ENCODE measurements at regions not wholly inside any gene's neighbourhood (a gene's known extent, or its start where the extent isn't known, plus 50 kb on each side); places are given as distances from the start of the nearest gene placed in this dataset.

- DNase-seq (ENCODE audit: low read depth): no peak
Observed at GRCh38 chr9:80644044-80644443, 1045.3 kb downstream of the TLE1 start.

DNA sequence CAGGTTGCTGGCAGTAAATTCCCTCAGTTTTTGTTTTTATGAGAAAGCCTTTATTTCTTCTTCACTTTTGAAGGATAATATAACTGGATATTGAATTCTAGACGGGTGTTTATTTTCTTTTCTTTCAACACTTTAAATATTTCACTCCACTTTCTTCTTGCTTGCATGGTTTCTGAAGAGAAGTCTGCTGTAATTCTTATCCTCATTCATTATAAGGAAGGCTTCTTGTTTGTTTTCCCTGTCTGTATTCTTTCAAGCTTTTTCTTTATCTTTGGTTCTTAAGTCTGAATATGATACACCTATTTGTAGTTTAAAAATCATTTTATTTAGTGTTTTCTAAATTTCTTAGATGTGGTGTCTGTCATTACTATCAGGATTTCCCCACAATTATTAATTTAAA is 1054.3 kb downstream of the TLE1 start:
- no peak for DNase-seq (ENCODE audit: low read depth)

- DNase-seq (ENCODE audit: low read depth): no peak
Observed at GRCh38 chr9:80632041-80632440, 1057.3 kb downstream of the TLE1 start.

DNA sequence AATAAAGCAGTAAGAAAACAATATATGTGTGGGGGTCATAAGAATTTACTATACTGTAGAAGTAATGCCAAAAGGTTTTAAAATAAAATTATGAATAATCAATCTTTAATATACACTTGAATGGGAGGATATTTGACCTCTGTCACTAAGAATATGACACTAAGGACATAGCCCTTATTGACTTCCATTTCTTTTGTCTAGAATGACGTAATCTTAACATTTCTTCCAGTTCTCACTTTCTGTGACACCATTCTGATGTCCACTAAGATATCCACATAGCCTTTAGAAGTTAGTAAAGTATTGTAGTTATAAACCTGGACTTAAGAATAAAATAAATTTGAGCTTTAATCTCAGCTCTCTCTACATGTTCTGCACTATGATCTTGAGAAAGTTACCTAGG is 1050.7 kb downstream of the TLE4 start:
- DNase-seq (ENCODE audit: low read depth): no peak

DNA sequence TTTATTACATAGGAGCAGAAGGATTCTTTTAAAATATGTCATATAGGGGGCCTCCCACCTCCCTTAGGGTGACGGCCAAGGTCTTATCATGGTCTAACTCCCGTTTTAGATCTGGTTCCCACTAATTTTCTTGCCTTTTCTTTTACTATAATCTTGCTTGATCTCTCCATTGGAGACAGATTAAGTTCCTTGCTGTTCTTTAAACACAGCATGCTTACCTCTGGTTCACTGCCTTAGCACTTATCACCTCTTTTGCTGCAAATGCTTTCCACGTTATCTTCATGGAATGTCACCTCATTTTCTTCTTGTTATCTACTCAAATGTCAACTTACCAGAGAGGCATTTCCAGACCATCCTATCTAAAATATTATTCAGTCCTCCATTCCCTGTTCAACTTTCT is 1047.6 kb downstream of the TLE4 start:
- no peak for DNase-seq (ENCODE audit: low read depth)

- no peak for DNase-seq (ENCODE audit: low read depth)
Observed at GRCh38 chr9:80615964-80616363, 1044.2 kb downstream of the TLE4 start.

GRCh38 chr9:80605793-80606192 is 1034.0 kb downstream of the TLE4 start:
- no peak for DNase-seq (ENCODE audit: low read depth)

- no peak for DNase-seq (ENCODE audit: low read depth)
Observed at GRCh38 chr9:80605129-80605528, 1033.4 kb downstream of the TLE4 start.

GRCh38 chr9:80602291-80602690 is 1030.5 kb downstream of the TLE4 start:
- no peak for DNase-seq (ENCODE audit: low read depth)

DNA sequence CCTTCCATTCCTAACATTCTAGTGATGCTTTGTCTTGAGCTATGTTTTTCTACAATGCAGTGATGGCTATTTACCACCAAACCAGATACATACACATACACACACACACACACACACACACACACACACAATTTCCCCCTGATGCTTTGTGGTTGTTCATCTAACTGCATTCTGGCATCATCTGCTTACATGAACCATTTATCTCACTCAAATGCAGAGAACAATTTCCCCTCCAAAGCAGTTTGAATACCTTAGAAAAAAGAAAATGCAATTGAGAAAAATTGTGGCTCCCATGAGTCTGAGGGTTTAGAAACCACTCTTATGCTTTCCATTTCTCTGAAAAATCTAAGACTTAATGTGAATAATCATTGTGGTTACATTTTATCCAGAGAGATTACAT is 1024.8 kb downstream of the TLE4 start:
- no peak for DNase-seq (ENCODE audit: low read depth)

DNA sequence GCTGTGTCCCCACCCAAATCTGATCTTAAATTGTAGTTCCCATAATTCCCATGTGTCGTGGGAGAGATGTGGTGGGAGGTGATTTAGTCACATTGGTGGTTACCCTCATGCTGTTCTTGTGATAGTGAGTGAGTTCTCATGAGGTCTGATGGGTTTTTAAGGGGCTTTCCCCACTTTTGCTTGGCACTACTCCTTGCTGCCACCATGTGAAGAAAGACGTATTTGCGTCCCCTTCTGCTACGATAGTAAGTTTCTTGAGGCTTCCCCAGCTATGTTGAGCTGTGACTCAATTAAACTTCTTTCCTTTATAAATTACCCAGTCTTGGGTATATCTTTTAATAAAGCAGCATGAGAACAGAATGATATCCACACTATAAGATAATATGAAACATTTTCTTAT is 1023.4 kb downstream of the TLE4 start:
- no peak for DNase-seq (ENCODE audit: low read depth)

DNA sequence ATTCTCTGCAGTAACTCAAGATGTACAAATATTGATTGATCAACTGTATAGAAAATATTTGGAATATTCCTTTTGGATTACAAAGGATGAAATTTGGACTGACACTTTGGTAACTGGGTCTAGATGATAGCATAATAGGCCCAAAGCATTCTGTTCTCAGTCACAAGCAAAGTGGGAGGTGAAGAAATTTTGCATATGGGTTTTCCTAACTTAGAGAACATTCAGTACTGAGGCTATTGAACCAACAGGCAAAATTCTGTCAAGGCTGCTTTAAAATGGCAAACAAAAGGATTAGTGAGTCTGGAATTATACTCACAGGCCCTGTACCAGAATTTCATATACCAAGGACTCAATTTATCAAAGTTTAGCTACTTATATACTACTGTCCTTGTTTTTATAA is 1020.6 kb downstream of the TLE4 start:
- no peak for DNase-seq (ENCODE audit: low read depth)

DNA sequence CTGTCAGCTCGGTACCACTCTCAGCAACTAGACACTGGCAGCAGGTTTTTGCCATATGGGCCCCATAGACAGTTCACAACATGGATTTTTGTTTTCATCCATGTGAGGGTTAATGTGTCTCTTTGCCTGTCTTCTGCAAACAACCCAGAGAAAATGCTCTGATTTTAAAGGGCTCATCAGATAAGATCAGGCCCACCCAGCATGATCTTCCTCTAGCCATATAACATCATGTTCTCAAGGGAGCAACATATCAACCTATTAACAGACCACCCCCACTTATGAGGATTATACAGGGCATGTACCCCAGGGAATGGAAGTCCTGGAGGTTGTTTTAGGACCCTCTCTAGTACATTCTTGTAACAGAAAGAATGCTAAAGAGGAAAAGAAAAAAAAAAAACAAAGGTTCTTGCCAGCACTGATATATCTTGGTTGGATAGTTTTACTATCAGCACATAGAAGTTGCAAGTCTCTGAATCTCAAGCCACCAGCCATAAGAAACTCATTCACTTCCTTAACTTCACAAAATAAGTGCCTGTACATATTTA is 1015.1 kb downstream of the TLE4 start:
- no peak for DNase-seq (ENCODE audit: low read depth)

DNA sequence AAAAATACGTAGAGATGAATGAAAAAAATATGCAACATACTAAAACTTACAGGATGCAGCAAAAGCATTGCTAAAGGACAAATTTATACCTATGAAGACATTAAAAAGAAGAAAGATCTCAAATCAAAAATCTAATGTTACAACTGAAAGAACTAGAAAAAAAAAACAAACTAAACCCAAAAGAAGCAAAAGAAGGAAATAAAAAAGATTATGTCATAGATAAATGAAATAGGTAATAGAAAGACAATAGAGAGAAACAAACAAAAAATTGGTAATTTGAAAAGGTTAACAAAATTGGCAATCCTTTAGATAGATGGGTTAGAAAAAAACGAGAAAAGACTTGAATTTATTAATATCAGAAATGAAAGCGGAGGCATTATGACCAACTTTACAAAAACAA is 1000.2 kb downstream of the TLE4 start:
- no peak for DNase-seq (ENCODE audit: low read depth)

- no peak for DNase-seq (ENCODE audit: low read depth)
Observed at GRCh38 chr9:80569236-80569635, 997.5 kb downstream of the TLE4 start.

DNA sequence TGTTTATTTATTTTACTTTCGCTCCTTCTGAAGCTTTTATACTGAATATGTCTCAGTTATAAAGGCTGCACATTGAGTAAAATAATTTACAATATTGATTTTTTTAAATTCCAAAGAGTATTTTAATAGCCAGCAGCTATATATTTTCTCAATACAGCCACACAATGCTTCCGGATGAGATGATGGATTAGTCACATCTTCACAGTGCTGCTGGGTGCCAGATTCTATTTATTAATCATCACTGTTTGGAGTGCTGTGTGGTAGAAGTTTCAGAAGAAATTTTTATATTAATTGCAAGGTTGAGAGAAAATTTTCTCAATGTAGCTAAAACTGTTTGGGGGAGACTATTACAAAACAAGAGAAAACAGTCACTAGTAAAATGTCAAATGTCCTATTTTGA is 989.8 kb downstream of the TLE4 start:
- DNase-seq (ENCODE audit: low read depth): no peak

- no peak for DNase-seq (ENCODE audit: low read depth)
Observed at GRCh38 chr9:80560976-80561375, 989.2 kb downstream of the TLE4 start.

DNA sequence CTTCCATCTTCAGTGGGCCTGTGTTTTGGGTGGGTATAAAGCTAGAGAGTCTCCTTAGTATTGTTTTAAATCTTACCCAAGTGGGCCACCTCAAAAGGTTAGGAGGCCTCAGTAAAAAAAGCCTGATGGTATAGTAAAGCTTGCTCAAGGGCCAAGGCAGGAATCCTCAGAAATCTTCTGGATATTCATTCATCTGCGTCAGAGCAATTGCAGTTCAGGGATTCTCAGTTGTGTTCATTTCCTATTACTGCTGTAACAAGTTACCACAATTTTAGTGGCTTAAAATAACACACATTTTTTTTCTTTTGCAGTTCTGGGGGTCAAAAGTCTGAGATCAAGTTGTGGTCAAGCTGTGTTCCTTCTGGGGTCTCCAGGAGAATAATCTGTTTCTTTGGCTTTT is 985.5 kb downstream of the TLE4 start:
- DNase-seq (ENCODE audit: low read depth): no peak

- no peak for DNase-seq (ENCODE audit: low read depth)
Observed at GRCh38 chr9:80556631-80557030, 984.9 kb downstream of the TLE4 start.

DNA sequence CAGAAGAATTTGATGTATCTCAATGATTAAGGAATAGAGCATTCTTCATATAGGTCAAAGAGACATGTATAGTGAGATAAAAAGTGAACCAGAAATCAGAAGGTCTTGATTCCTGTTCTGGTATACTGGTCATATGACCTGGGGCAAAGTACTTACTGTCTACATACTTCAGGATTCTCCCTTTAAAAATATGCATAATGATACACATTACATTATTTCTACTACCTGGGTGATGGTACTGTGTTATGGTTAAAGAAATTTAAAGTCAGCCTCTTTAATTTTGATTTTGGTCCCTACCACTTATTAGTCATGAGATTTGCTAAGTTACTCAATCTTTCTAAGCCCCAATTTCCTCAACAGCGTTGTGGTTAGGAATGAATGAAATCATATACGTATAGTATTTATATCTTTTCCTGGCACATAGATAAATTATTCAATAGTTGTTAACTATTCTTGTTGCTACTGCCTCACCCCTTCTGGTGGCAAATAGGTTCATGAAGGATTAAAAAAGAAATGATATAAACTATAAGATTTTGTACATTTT is 984.1 kb downstream of the TLE4 start:
- no peak for DNase-seq (ENCODE audit: low read depth)

DNA sequence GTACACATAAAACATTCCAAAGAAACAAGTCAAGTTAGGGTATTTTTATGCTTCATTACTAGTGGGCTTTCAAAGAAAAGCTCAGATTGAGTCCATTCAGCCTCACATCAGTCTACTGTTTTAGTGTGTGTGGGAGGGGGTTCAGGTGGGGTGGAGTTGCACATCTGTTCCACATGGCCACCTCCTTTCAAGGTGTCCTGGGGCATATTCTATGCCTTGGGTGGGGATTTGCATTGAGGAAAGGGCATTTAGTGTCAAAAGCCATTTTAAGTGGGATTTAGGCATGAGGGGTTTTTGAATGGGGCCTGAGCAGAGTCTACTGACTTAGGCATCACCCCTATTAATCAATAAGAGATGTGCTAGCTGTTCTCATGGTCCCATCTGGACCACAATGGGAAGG is 983.1 kb downstream of the TLE4 start:
- DNase-seq (ENCODE audit: low read depth): no peak

DNA sequence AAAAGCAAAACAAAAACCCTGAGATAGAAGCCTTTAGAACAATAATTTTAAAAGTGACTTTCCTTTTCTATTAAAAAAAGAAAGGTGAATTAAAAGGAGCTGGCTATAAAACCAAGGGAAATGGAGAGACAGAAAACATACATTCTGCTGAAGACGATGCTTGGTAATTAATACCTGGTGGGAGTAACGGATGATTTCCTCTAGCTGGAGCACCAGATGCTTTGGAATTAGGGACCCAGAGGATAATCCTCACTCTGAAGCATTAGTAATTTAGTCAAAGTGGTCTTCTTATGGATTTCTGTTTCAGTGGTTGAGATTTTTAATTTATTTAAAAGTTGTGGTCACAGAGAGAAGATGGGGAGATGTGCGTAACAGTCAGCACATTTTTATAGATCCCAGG is 982.5 kb downstream of the TLE4 start:
- DNase-seq (ENCODE audit: low read depth): no peak

DNA sequence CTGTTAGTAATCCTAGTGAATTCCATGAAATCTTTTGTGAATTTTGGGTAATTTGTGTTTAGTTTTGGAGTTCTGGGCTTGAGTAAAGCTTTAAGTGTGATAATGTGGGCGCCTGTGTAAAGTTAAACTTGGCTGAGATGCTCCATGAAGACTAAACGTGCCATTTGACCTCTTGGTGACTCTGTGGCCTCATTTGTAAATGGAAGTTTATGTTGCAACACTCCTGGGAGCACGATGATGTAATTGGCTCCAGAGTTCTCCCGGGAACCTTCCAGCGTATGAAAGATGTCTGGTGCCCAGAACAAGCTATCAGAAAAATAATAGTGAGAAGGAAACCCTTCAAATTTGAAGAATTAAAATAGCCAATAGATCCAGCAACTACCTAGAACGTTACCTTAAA is 981.2 kb downstream of the TLE4 start:
- DNase-seq (ENCODE audit: low read depth): no peak

- DNase-seq (ENCODE audit: low read depth): no peak
Observed at GRCh38 chr9:80550181-80550580, 978.4 kb downstream of the TLE4 start.

DNA sequence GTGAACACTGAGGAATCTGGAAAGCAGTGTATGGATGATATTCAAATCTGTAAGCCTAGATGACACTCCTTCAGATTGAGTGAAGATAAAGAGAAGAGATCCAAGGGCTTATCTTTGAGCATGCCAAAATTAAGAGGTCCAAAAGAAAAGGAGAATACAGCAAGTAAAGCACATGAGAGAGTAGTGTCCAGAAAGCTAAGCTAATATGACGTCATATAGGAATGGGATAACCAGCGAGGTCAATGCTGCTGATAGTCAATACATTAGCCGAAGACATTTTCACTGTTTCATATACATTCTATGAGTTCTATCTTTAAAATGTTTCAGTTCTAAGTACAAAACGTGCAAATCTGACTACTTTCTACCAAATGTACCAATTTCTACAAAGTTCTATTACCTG is 975.8 kb downstream of the TLE4 start:
- no peak for DNase-seq (ENCODE audit: low read depth)

All from stimulated activated CD8-positive, alpha-beta memory T cell treated with anti-CD3 and anti-CD28 coated beads, Interleukin-12 subunit alpha, Interleukin-12 subunit beta, amount 100 ng/mL, for 1 hour (primary cell).